Epithelial cell of proximal tubule (primary cell): ENCODE measurements at regions not wholly inside any gene's neighbourhood (a gene's known extent, or its start where the extent isn't known, plus 50 kb on each side); places are given as distances from the start of the nearest gene placed in this dataset.

ENCODE experiments used
- DNase-seq: peaks from one replicate; pipeline ENCODE4 v3.0.0-alpha.2; 2011; ENCODE audit warnings: low read depth
- H3K4me3 ChIP-seq: 2 replicates; pipeline ENCODE4 v1.5.1; 2011; ENCODE audit warnings: low read depth, mild to moderate bottlenecking, low read length
- CTCF ChIP-seq: conservative IDR thresholded peaks from 2 replicates; pipeline ENCODE4 v1.5.1; 2012; ENCODE audit warnings: low read depth, mild to moderate bottlenecking, low read length

GRCh38 chrX:8413279-8413678 lies 51.4 kb upstream of the VCX3B start:
- no peak overlapping the region for H3K4me3 ChIP-seq
- no peak for TF ChIP-seq CTCF
- no peak for DNase-seq
